H9 (cell line): ENCODE measurements at regions not wholly inside any gene's neighbourhood (a gene's known extent, or its start where the extent isn't known, plus 50 kb on each side); places are given as distances from the start of the nearest gene placed in this dataset.

Experiments used
- DNase-seq: peaks from one replicate; pipeline ENCODE4 v3.0.0-alpha.2; 2017
- H2AFZ ChIP-seq: one replicate; pipeline ENCODE4 v1.6.1; 2013; ENCODE audit warnings: mild to moderate bottlenecking, low read length, control low read depth, moderate library complexity
- H2AK5ac ChIP-seq: 2 replicates; pipeline ENCODE4 v1.6.1; 2013; ENCODE audit warnings: low read length, control low read depth, mixed read lengths; ENCODE audit not compliant: insufficient read length
- H2BK120ac ChIP-seq: one replicate; pipeline ENCODE4 v1.6.1; 2013; ENCODE audit warnings: low read depth, mild to moderate bottlenecking, low read length, control low read depth, inconsistent platforms; ENCODE audit not compliant: poor library complexity, severe bottlenecking
- H2BK12ac ChIP-seq: 2 replicates; pipeline ENCODE4 v1.6.1; 2013; ENCODE audit warnings: low read length, control low read depth, mixed read lengths, low read depth; ENCODE audit not compliant: insufficient read length
- H2BK15ac ChIP-seq: 2 replicates; pipeline ENCODE4 v1.6.1; 2013; ENCODE audit warnings: low read depth, low read length, control low read depth
- H2BK20ac ChIP-seq: one replicate; pipeline ENCODE4 v1.6.1; 2013; ENCODE audit warnings: low read depth, mild to moderate bottlenecking, low read length, control low read depth, inconsistent platforms; ENCODE audit not compliant: poor library complexity, severe bottlenecking
- H2BK5ac ChIP-seq: 2 replicates; pipeline ENCODE4 v1.6.1; 2013; ENCODE audit warnings: low read length, control low read depth, mixed read lengths; ENCODE audit not compliant: insufficient read length
- H3K14ac ChIP-seq: 2 replicates; pipeline ENCODE4 v1.6.1; 2013; ENCODE audit warnings: low read length, control low read depth; ENCODE audit not compliant: insufficient read depth
- H3K18ac ChIP-seq: 2 replicates; pipeline ENCODE4 v1.6.1; 2013; ENCODE audit warnings: low read depth, mild to moderate bottlenecking, mixed read lengths, low read length, control low read depth; ENCODE audit not compliant: insufficient read length
- H3K23ac ChIP-seq: 2 replicates; pipeline ENCODE4 v1.6.1; 2013; ENCODE audit warnings: low read length, control low read depth, mixed read lengths, low read depth; ENCODE audit not compliant: insufficient read length
- H3K23me2 ChIP-seq: 2 replicates; pipeline ENCODE4 v1.6.1; 2013; ENCODE audit warnings: low read depth, mild to moderate bottlenecking, mixed read lengths, low read length, control low read depth; ENCODE audit not compliant: insufficient read length, poor library complexity, severe bottlenecking
- H3K27ac ChIP-seq: 2 replicates; pipeline ENCODE4 v1.5.1; 2013; ENCODE audit warnings: low read length, control low read depth, mixed read lengths, low read depth; ENCODE audit not compliant: insufficient read length
- H3K27me3 ChIP-seq: 2 replicates; pipeline ENCODE4 v1.6.1; 2013; ENCODE audit warnings: low read length, control low read depth, inconsistent platforms; ENCODE audit not compliant: insufficient read depth
- H3K4ac ChIP-seq: 2 replicates; pipeline ENCODE4 v1.6.1; 2013; ENCODE audit warnings: low read depth, mild to moderate bottlenecking, control low read depth, inconsistent platforms, low read length, moderate library complexity
- H3K4me1 ChIP-seq: 2 replicates; pipeline ENCODE4 v1.6.1; 2013; ENCODE audit warnings: low read length, control low read depth, inconsistent platforms; ENCODE audit not compliant: insufficient read depth
- H3K4me2 ChIP-seq: 2 replicates; pipeline ENCODE4 v1.6.1; 2013; ENCODE audit warnings: low read length, control low read depth, mixed read lengths; ENCODE audit not compliant: insufficient read length, insufficient read depth
- H3K56ac ChIP-seq: 2 replicates; pipeline ENCODE4 v1.6.1; 2013; ENCODE audit warnings: low read depth, mild to moderate bottlenecking, mixed read lengths, low read length, control low read depth; ENCODE audit not compliant: insufficient read length
- H3K79me1 ChIP-seq: 2 replicates; pipeline ENCODE4 v1.6.1; 2013; ENCODE audit warnings: low read depth, mild to moderate bottlenecking, moderate library complexity, low read length, control low read depth, inconsistent platforms; ENCODE audit not compliant: insufficient read depth, poor library complexity, severe bottlenecking
- H3K79me2 ChIP-seq: 2 replicates; pipeline ENCODE4 v1.6.1; 2013; ENCODE audit warnings: low read length, control low read depth, inconsistent platforms; ENCODE audit not compliant: insufficient read depth
- H3K9ac ChIP-seq: 2 replicates; pipeline ENCODE4 v1.6.1; 2013; ENCODE audit warnings: low read length, control low read depth, mixed read lengths; ENCODE audit not compliant: insufficient read length; ENCODE audit errors: extremely low read depth
- H3K9me3 ChIP-seq: one replicate; pipeline ENCODE4 v1.6.1; 2013; ENCODE audit warnings: low read depth, low read length, inconsistent platforms; ENCODE audit not compliant: control insufficient read depth
- H3T11ph ChIP-seq: one replicate; pipeline ENCODE4 v1.6.1; 2013; ENCODE audit warnings: mild to moderate bottlenecking, low read length, control low read depth, inconsistent platforms
- H4K20me1 ChIP-seq: one replicate; pipeline ENCODE4 v1.6.1; 2013; ENCODE audit not compliant: control insufficient read depth, insufficient read length, insufficient read depth
- H4K5ac ChIP-seq: 2 replicates; pipeline ENCODE4 v1.6.1; 2013; ENCODE audit warnings: low read depth, mild to moderate bottlenecking, mixed read lengths, low read length, control low read depth; ENCODE audit not compliant: insufficient read length
- H4K8ac ChIP-seq: replicated peaks from 2 replicates; pipeline ENCODE4 v1.6.1; 2013; ENCODE audit warnings: low read length, control low read depth, mixed read lengths, low read depth; ENCODE audit not compliant: insufficient read length
- H4K91ac ChIP-seq: 2 replicates; pipeline ENCODE4 v1.6.1; 2013; ENCODE audit warnings: low read depth, mild to moderate bottlenecking, moderate library complexity, mixed read lengths, low read length, control low read depth; ENCODE audit not compliant: insufficient read length
- H3K27ac Mint-ChIP-seq, 3 experiments: 2 replicates in 2 of 3; 3 replicates in 1 of 3; pipeline ENCODE4 v1.8.0; 2020 to 2021; ENCODE audit warnings: mixed read lengths in 3 of 3, mild to moderate bottlenecking in 1 of 3, moderate library complexity in 1 of 3
- H3K27me3 Mint-ChIP-seq: 2 replicates; pipeline ENCODE4 v1.8.0; 2021; ENCODE audit warnings: low read depth, mild to moderate bottlenecking, moderate library complexity, mixed read lengths
- H3K36me3 Mint-ChIP-seq, 3 experiments: 2 replicates in 2 of 3; 3 replicates in 1 of 3; pipeline ENCODE4 v1.8.0; 2020 to 2021; ENCODE audit warnings: low read depth in 3 of 3, mixed read lengths in 3 of 3; ENCODE audit not compliant: insufficient read depth in 1 of 3
- H3K4me1 Mint-ChIP-seq, 2 experiments: 2 replicates each; pipeline ENCODE4 v1.8.0; 2020; ENCODE audit warnings: mixed read lengths in 2 of 2
- H3K4me3 Mint-ChIP-seq, 2 experiments: 2 replicates in 1 of 2; 3 replicates in 1 of 2; pipeline ENCODE4 v1.8.0; 2020 to 2021; ENCODE audit warnings: mild to moderate bottlenecking in 2 of 2, mixed read lengths in 2 of 2, moderate library complexity in 1 of 2
- H3K9me3 Mint-ChIP-seq, 2 experiments: 2 replicates in 1 of 2; 3 replicates in 1 of 2; pipeline ENCODE4 v1.8.0; 2020; ENCODE audit warnings: mild to moderate bottlenecking in 2 of 2, mixed read lengths in 2 of 2, moderate library complexity in 1 of 2
- WGBS: extraction: QIAGEN DNeasy Blood & Tissue Kit; methylation state at CpG from one replicate; pipeline ENCODE4 v1.1.7; 2013; ENCODE audit warnings: missing lambda C conversion rate, low lambda C conversion rate, mixed read lengths; ENCODE audit not compliant: insufficient read length; ENCODE audit errors: extremely low coverage; 5-methylcytosine and 5-hydroxymethylcytosine counted together
- TF ChIP-seq, protein P1 (sequence below): fragments of 200-600 bp; sonication (generic); conservative IDR thresholded peaks from 3 replicates; pipeline ENCODE4 v1.8.0; 2021; ENCODE audit warnings: antibody characterized with exemption, mild to moderate bottlenecking

DNA sequence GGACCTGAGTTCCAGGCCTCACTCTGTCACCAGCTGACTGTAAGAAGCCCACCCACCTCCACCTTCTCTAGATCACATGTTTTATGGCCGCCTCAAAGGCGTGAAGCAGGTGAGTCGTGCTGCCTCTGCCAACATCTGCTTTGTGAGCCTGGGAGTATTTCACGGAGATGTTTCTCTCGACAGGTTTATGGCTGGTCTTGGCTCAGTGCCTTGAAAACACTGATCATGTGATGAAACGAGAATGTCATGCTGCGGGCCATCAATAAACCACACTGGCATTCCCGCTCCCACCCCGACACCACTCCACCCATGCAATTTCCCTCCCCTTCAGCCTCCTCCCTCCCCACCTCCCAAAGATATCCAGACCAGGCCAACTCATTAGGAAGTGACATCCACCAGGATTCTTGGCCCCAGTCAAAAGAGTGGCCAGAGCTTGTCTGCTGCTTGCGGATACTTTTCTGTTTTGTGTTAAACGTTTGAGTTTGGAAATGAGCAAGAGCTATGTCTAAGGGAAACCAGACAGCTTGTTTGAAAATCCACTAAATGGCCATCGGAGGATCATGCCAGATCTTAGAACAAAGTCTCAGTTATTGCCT lies 53.8 kb upstream of the NTF3 start:
- Mint-ChIP-seq H3K4me3 (no peak overlapping the region), H3K4me1 (no peaks in the 10 kb centered on the region), H3K9me3 (no peaks in the 10 kb centered on the region), H3K27me3 (no peaks in the 10 kb centered on the region), H3K27ac (no peak overlapping the region), H3K36me3 (peaks cover 0 to 2% (median 0%) of the 10 kb centered on the region in 3 experiments; a peak in 1 of 7 replicates)
- Histone ChIP-seq H3K4me1 (no peaks in the 10 kb centered on the region), H4K20me1 (no peaks in the 10 kb centered on the region), H3K27me3 (no peaks in the 10 kb centered on the region), H2BK20ac (no peak overlapping the region), H3K56ac (no peak overlapping the region), H3K79me2 (no peaks in the 10 kb centered on the region), H4K91ac (no peak overlapping the region), H2BK5ac (no peak overlapping the region), H3K4ac (no peak overlapping the region), H3K79me1 (no peaks in the 10 kb centered on the region), H2AFZ (no peak overlapping the region), H3K14ac (no peak overlapping the region), H3T11ph (no peak overlapping the region), H2BK120ac (no peak overlapping the region), H3K27ac (no peak overlapping the region), H4K8ac (no peak overlapping the region), H4K5ac (no peak overlapping the region), H2BK15ac (no peak overlapping the region), H3K9ac (no peak overlapping the region), H3K23me2 (no peaks in the 10 kb centered on the region), H3K9me3 (no peaks in the 10 kb centered on the region), H3K23ac (no peak overlapping the region), H2AK5ac (no peak overlapping the region), H3K18ac (no peak overlapping the region), H3K4me2 (no peak overlapping the region), H2BK12ac (no peak overlapping the region)
- TF ChIP-seq, protein P1, sequence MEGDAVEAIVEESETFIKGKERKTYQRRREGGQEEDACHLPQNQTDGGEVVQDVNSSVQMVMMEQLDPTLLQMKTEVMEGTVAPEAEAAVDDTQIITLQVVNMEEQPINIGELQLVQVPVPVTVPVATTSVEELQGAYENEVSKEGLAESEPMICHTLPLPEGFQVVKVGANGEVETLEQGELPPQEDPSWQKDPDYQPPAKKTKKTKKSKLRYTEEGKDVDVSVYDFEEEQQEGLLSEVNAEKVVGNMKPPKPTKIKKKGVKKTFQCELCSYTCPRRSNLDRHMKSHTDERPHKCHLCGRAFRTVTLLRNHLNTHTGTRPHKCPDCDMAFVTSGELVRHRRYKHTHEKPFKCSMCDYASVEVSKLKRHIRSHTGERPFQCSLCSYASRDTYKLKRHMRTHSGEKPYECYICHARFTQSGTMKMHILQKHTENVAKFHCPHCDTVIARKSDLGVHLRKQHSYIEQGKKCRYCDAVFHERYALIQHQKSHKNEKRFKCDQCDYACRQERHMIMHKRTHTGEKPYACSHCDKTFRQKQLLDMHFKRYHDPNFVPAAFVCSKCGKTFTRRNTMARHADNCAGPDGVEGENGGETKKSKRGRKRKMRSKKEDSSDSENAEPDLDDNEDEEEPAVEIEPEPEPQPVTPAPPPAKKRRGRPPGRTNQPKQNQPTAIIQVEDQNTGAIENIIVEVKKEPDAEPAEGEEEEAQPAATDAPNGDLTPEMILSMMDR: no peak
- WGBS: no CpG with 5 or more reads among the region's 12 CpGs
- DNase-seq: no peak
